Endometrium (tissue), 2 donors: ENCODE measurements at regions not wholly inside any gene's neighbourhood (a gene's known extent, or its start where the extent isn't known, plus 50 kb on each side); places are given as distances from the start of the nearest gene placed in this dataset.
"Not testable (repeated sequence)": the region's sequence is repeated elsewhere in the genome, so short reads cannot be mapped to it uniquely, and the experiment has no call there.

Source experiments
- FAIRE-seq: peaks from 2 replicates; lab custom pipeline; 2012; peaks lifted over from hg19 to GRCh38; lab: Jason Lieb, UNC
- donor health status: control.
- donor health status: control.

GRCh38 chr2:42973726-42974125 lies 181.3 kb upstream of the HAAO start:
- FAIRE-seq: no peak

- not testable (repeated sequence) for FAIRE-seq
These were observed 180.6 kb upstream of the HAAO start for GRCh38 chr2:42972933-42973516.

GRCh38 chr2:42971947-42972736 lies 179.8 kb upstream of the HAAO start:
- FAIRE-seq: no peak

GRCh38 chr2:42971381-42971780 lies 179.0 kb upstream of the HAAO start:
- FAIRE-seq: no peak

GRCh38 chr2:42970151-42970550 lies 177.8 kb upstream of the HAAO start:
- no peak for FAIRE-seq

GRCh38 chr2:42969231-42970150 lies 177.1 kb upstream of the HAAO start:
- no peak for FAIRE-seq

- FAIRE-seq: no peak
These were observed 175.7 kb upstream of the HAAO start for GRCh38 chr2:42967959-42968674.

GRCh38 chr2:42965910-42966309 lies 173.5 kb upstream of the HAAO start:
- FAIRE-seq: no peak

- FAIRE-seq: no peak
These were observed 172.8 kb upstream of the HAAO start for GRCh38 chr2:42965196-42965595.

GRCh38 chr2:42964439-42965083 lies 172.2 kb upstream of the HAAO start:
- no peak for FAIRE-seq

- no peak for FAIRE-seq
These were observed 171.2 kb upstream of the HAAO start for GRCh38 chr2:42963452-42964068.

- FAIRE-seq: no peak
These were observed 170.1 kb upstream of the HAAO start for GRCh38 chr2:42962508-42962953.

- FAIRE-seq: no peak
These were observed 169.6 kb upstream of the HAAO start for GRCh38 chr2:42961961-42962360.

GRCh38 chr2:42961385-42961811 lies 169.0 kb upstream of the HAAO start:
- peak; percentile 29 for FAIRE-seq

GRCh38 chr2:42960842-42961180 lies 168.4 kb upstream of the HAAO start:
- no peak for FAIRE-seq

GRCh38 chr2:42960002-42960841 lies 167.8 kb upstream of the HAAO start:
- FAIRE-seq: no peak

GRCh38 chr2:42959234-42960001 lies 167.0 kb upstream of the HAAO start:
- FAIRE-seq: peak; percentile 57

- FAIRE-seq: no peak
These were observed 166.4 kb upstream of the HAAO start for GRCh38 chr2:42958741-42959233.

- no peak for FAIRE-seq
These were observed 165.5 kb upstream of the HAAO start for GRCh38 chr2:42957861-42958301.
